IMR-90 (cell line): ENCODE measurements at regions not wholly inside any gene's neighbourhood (a gene's known extent, or its start where the extent isn't known, plus 50 kb on each side); places are given as distances from the start of the nearest gene placed in this dataset.
"Not testable (repeated sequence)": the region's sequence is repeated elsewhere in the genome, so short reads cannot be mapped to it uniquely, and the experiment has no call there.

Experiments
- ATAC-seq: fragments of 200-7000 bp; cut with Tn5 transposase; 2 replicates; pipeline ENCODE4 v1.9.1; 2020; ENCODE audit warnings: low read depth, mild to moderate bottlenecking, moderate library complexity
- BruUV-seq: library from RNA; stranded (reverse); fragments of 400-500 nt; replicated peaks from 2 replicates; lab custom pipeline; 2021; lab: Mats Ljungman, UMichigan
- CTCF ChIA-PET: fragments of 300-600 bp; formaldehyde crosslinking; extraction: SDS; loops from one replicate; lab custom pipeline; 2021; ENCODE audit warnings: antibody characterized with exemption; lab: Yijun Ruan, JAX
- POLR2A ChIA-PET: fragments of 300-600 bp; sonication (Branson Sonifier 250); formaldehyde crosslinking; loops from one replicate; lab custom pipeline; 2022; ENCODE audit warnings: antibody characterized with exemption; ENCODE audit not compliant: unreplicated experiment; lab: Charles Lee
- DNase-seq: peaks from one replicate; pipeline ENCODE4 v3.0.0; 2013
- H2AFZ ChIP-seq: replicated peaks from 2 replicates; pipeline ENCODE3; 2013; ENCODE audit warnings: low read length, mild to moderate bottlenecking; ENCODE audit not compliant: poor library complexity
- H2AK5ac ChIP-seq: 2 replicates; pipeline ENCODE4 v1.6.1; 2013; ENCODE audit warnings: low read depth, low read length, inconsistent platforms
- H2AK9ac ChIP-seq: replicated peaks from 2 replicates; pipeline ENCODE3; 2013; ENCODE audit warnings: mild to moderate bottlenecking, low read depth, low read length, moderate library complexity; ENCODE audit not compliant: poor library complexity
- H2BK120ac ChIP-seq: 2 replicates; pipeline ENCODE4 v1.6.1; 2013; ENCODE audit warnings: low read depth, low read length, inconsistent platforms
- H2BK15ac ChIP-seq: 3 replicates; pipeline ENCODE4 v1.6.1; 2013; ENCODE audit warnings: low read depth, low read length, inconsistent platforms
- H2BK20ac ChIP-seq: 2 replicates; pipeline ENCODE4 v1.6.1; 2013; ENCODE audit warnings: low read depth, mild to moderate bottlenecking, inconsistent platforms, low read length, moderate library complexity
- H2BK5ac ChIP-seq: 2 replicates; pipeline ENCODE4 v1.6.1; 2013; ENCODE audit warnings: mild to moderate bottlenecking, low read depth, low read length, inconsistent platforms; ENCODE audit not compliant: poor library complexity, severe bottlenecking
- H3K14ac ChIP-seq: replicated peaks from 2 replicates; pipeline ENCODE4 v1.6.1; 2013; ENCODE audit warnings: low read depth, low read length, inconsistent platforms
- H3K18ac ChIP-seq: 2 replicates; pipeline ENCODE4 v1.6.1; 2013; ENCODE audit warnings: low read depth, low read length, control low read depth
- H3K23ac ChIP-seq: 2 replicates; pipeline ENCODE4 v1.6.1; 2013; ENCODE audit warnings: low read depth, low read length, inconsistent platforms
- H3K27ac ChIP-seq: 2 replicates; pipeline ENCODE4 v1.5.1; 2013; ENCODE audit warnings: mild to moderate bottlenecking, control low read depth, low read length; ENCODE audit not compliant: insufficient read depth
- H3K27me3 ChIP-seq: 2 replicates; pipeline ENCODE4 v1.6.1; 2013; ENCODE audit warnings: low read length; ENCODE audit not compliant: control insufficient read depth, insufficient read depth
- H3K36me3 ChIP-seq: 2 replicates; pipeline ENCODE4 v1.6.1; 2013; ENCODE audit warnings: low read length, mixed read lengths; ENCODE audit not compliant: control insufficient read depth, insufficient read depth
- H3K4ac ChIP-seq: 2 replicates; pipeline ENCODE4 v1.6.1; 2013; ENCODE audit warnings: low read depth, low read length, inconsistent platforms
- H3K4me1 ChIP-seq: 2 replicates; pipeline ENCODE4 v1.6.1; 2013; ENCODE audit warnings: low read length, mixed read lengths; ENCODE audit not compliant: control insufficient read depth, insufficient read depth
- H3K4me2 ChIP-seq: 2 replicates; pipeline ENCODE4 v1.6.1; 2013; ENCODE audit warnings: low read depth, mild to moderate bottlenecking, control low read depth, low read length, moderate library complexity
- H3K4me3 ChIP-seq: 2 replicates; pipeline ENCODE4 v1.5.1; 2013; ENCODE audit warnings: low read depth, mild to moderate bottlenecking, control low read depth, low read length, moderate library complexity; ENCODE audit not compliant: insufficient read depth
- H3K56ac ChIP-seq: 2 replicates; pipeline ENCODE4 v1.6.1; 2013; ENCODE audit warnings: low read length, inconsistent platforms; ENCODE audit not compliant: insufficient read depth; ENCODE audit errors: extremely low read depth
- H3K79me1 ChIP-seq, 2 experiments: 2 replicates each; pipeline ENCODE4 v1.6.1; 2013; ENCODE audit warnings: low read length in 2 of 2, inconsistent platforms in 1 of 2, low read depth in 1 of 2
- H3K9ac ChIP-seq: 2 replicates; pipeline ENCODE4 v1.6.1; 2013; ENCODE audit warnings: low read depth, low read length, control low read depth
- H3K9me1 ChIP-seq: 2 replicates; pipeline ENCODE4 v1.6.1; 2013; ENCODE audit warnings: low read length, inconsistent platforms; ENCODE audit not compliant: insufficient read depth
- H3K9me3 ChIP-seq: 2 replicates; pipeline ENCODE4 v1.6.1; 2013; ENCODE audit warnings: low read length; ENCODE audit not compliant: control insufficient read depth, insufficient read depth
- H4K20me1 ChIP-seq: 2 replicates; pipeline ENCODE4 v1.6.1; 2013; ENCODE audit warnings: low read length, inconsistent platforms; ENCODE audit not compliant: insufficient read depth
- H4K5ac ChIP-seq: 2 replicates; pipeline ENCODE4 v1.6.1; 2013; ENCODE audit warnings: mild to moderate bottlenecking, low read depth, low read length, control low read depth
- H4K8ac ChIP-seq, 2 experiments: 2 replicates each; pipeline ENCODE4 v1.6.1; 2013; ENCODE audit warnings: low read depth in 2 of 2, low read length in 2 of 2, control low read depth in 1 of 2, inconsistent platforms in 1 of 2
- H4K91ac ChIP-seq: 2 replicates; pipeline ENCODE4 v1.6.1; 2013; ENCODE audit warnings: low read depth, low read length, inconsistent platforms; ENCODE audit not compliant: insufficient read depth
- WGBS, 2 experiments: methylation state at CpG; one replicate each; pipeline versions ENCODE4 v1.1.5 to v1.1.7; 2013; ENCODE audit warnings: missing lambda C conversion rate in 2 of 2; ENCODE audit not compliant: insufficient read length in 1 of 2; ENCODE audit errors: extremely low coverage in 2 of 2; 5-methylcytosine and 5-hydroxymethylcytosine counted together
- dilution Hi-C: fragments of 300-500 bp; cut with HindIII; formaldehyde crosslinking; loops from one replicate; pipeline ENCODE4 v1.14.3; 2018; ENCODE audit warnings: low sequenced_read_pairs; ENCODE audit not compliant: unreplicated experiment
- in situ Hi-C: fragments of 300-500 bp; cut with MboI; formaldehyde crosslinking; loops from 3 replicates; pipeline ENCODE4 v1.14.3; 2019; ENCODE audit warnings: low sequenced_read_pairs, inconsistent platforms, mixed read lengths
- intact Hi-C: fragments of 100-400 bp; cut with micrococcal nuclease; formaldehyde crosslinking; loops from 2 replicates; pipeline ENCODE4 v1.10.0; 2022

DNA sequence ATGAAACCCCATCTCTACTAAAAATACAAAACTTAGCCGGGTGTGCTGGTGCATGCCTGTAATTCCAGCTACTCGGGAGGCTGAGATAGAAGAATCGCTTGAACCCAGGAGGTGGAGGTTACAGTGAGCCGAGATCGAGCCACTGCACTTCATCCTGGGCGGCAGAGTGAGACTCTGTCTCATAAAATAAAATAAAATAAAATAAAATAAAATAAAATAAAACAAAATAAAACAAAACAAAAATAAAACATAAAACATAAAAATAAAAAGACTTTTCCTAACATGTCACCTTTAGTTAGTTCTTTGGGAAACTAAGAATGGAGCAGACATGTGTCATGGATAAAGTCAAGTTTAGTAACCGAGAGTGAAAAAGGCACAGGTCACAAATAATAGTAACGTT is 1007.6 kb upstream of the EDIL3 start:
- 0% methylated on average over 1 of the region's 8 CpGs; no CpG with 5 or more reads in 1 of the 2 experiments for WGBS, 2 experiments
- POLR2A ChIA-PET, H4K8ac ChIP-seq, H3K4ac ChIP-seq, H4K91ac ChIP-seq, H3K4me2 ChIP-seq, H4K20me1 ChIP-seq, H3K4me1 ChIP-seq, H3K23ac ChIP-seq, H3K36me3 ChIP-seq, H3K56ac ChIP-seq, H3K18ac ChIP-seq, H3K9ac ChIP-seq, H3K4me3 ChIP-seq, H2BK5ac ChIP-seq, H3K79me1 ChIP-seq, BruUV-seq, H3K27me3 ChIP-seq, H3K14ac ChIP-seq, H2AK5ac ChIP-seq, dilution Hi-C loops, intact Hi-C loops, H2AK9ac ChIP-seq, in situ Hi-C loops, CTCF ChIA-PET, H3K27ac ChIP-seq, H2AFZ ChIP-seq, ATAC-seq, H3K9me1 ChIP-seq, H4K5ac ChIP-seq, DNase-seq, H2BK120ac ChIP-seq, H2BK20ac ChIP-seq, H3K9me3 ChIP-seq, H2BK15ac ChIP-seq: not testable (repeated sequence)
